ENCODE measurements at regions not wholly inside any gene's neighbourhood (a gene's known extent, or its start where the extent isn't known, plus 50 kb on each side); places are given as distances from the start of the nearest gene placed in this dataset.

DNA sequence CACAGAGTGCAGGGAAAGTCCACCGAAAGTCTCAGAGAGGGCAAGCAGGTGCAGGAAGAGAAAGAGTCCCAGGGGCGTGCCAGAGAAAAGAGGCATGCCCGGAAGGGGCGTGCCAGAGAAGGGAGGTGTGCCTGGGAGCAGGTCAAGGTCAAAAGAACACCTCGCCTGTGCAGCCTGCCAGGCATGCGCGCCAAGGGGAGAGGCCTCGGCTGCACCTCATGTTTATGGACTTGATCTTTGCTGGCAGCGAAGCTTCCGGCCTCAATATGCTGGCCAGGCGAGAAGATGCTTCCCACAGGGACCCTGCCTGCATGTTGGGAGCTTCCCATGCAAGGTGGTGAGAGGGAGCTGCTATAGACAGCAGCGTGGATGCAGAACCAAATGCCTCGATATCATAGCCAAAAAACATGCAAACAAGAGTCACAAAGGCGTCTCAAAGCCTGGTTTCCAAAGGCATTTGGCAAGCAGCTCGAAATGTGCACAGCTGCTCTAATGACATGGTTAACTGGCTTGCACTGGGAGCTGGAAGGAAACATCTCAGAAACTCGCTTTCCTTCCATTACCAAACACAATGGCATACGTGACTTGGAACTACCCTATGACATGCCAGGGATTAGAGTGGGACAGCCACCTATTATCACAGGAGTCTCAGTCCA, 192.5 kb upstream of the PPP2R2D start:
- no peaks in the 10 kb centered on the region for H3K36me3 ChIP-seq (ENCODE audit: control insufficient read depth in 2 of 2, extremely low read depth in 1 of 2, insufficient read depth in 2 of 2, low read length in 2 of 2)
- H3K27me3 ChIP-seq (ENCODE audit: control insufficient read depth in 2 of 2, insufficient read depth in 2 of 2, low read length in 2 of 2) = no peaks in the 10 kb centered on the region
- H3K9ac ChIP-seq (replicated peaks; ENCODE audit: extremely low read depth, insufficient read depth, low read length) = no peak overlapping the region
- DNase-seq (ENCODE audit: low read depth, low spot score) (no peak), FAIRE-seq (no peak)
- no peaks in the 10 kb centered on the region for H3K9me1 ChIP-seq (replicated peaks; ENCODE audit: control insufficient read depth, extremely low read depth, insufficient read depth, low read length)
- TF ChIP-seq GATA2 (IDR thresholded peaks at IDR 0.05; ENCODE audit: insufficient read depth, insufficient read length, low read depth, low read length) (no peak), POLR2AphosphoS5 (IDR thresholded peaks at IDR 0.05; ENCODE audit: insufficient read depth, low read depth, low read length) (no peak), POLR2A (IDR thresholded peaks at IDR 0.05; ENCODE audit: low read depth, low read length) (no peak), FOS (IDR thresholded peaks at IDR 0.05; ENCODE audit: borderline replicate concordance, insufficient read depth, low read length) (no peak), MYC (IDR thresholded peaks at IDR 0.05; ENCODE audit: low read depth, low read length) (no peak), EZH2 (IDR thresholded peaks at IDR 0.05; ENCODE audit: borderline replicate concordance, low read depth, low read length, severe bottlenecking) (no peak), JUN (IDR thresholded peaks at IDR 0.05; ENCODE audit: borderline replicate concordance, insufficient read depth, insufficient read length, low read depth) (no peak)
- TF ChIP-seq, protein P1, sequence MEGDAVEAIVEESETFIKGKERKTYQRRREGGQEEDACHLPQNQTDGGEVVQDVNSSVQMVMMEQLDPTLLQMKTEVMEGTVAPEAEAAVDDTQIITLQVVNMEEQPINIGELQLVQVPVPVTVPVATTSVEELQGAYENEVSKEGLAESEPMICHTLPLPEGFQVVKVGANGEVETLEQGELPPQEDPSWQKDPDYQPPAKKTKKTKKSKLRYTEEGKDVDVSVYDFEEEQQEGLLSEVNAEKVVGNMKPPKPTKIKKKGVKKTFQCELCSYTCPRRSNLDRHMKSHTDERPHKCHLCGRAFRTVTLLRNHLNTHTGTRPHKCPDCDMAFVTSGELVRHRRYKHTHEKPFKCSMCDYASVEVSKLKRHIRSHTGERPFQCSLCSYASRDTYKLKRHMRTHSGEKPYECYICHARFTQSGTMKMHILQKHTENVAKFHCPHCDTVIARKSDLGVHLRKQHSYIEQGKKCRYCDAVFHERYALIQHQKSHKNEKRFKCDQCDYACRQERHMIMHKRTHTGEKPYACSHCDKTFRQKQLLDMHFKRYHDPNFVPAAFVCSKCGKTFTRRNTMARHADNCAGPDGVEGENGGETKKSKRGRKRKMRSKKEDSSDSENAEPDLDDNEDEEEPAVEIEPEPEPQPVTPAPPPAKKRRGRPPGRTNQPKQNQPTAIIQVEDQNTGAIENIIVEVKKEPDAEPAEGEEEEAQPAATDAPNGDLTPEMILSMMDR (IDR thresholded peaks at IDR 0.05; ENCODE audit: extremely low read depth in 1 of 2, insufficient read depth in 1 of 2, low read depth in 1 of 2, low read length in 2 of 2) = no peak
- TF ChIP-seq, protein P2, sequence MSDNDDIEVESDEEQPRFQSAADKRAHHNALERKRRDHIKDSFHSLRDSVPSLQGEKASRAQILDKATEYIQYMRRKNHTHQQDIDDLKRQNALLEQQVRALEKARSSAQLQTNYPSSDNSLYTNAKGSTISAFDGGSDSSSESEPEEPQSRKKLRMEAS (IDR thresholded peaks at IDR 0.05; ENCODE audit: insufficient read depth, insufficient read length) = no peak
- H3K4me1 ChIP-seq (ENCODE audit: control insufficient read depth, extremely low read depth, insufficient read depth, low read length) = no peaks in the 10 kb centered on the region
- H2AFZ ChIP-seq (ENCODE audit: low read depth, low read length) = no peak overlapping the region
- ChIA-PET POLR2A (no interaction called here), CTCF (no interaction called here)
- H3K4me2 ChIP-seq (ENCODE audit: insufficient read depth, low read length) = no peak overlapping the region
- H3K79me2 ChIP-seq (ENCODE audit: control insufficient read depth, insufficient read depth, low read length) = no peaks in the 10 kb centered on the region
- H4K20me1 ChIP-seq (replicated peaks; ENCODE audit: control insufficient read depth, extremely low read depth, insufficient read depth, low read length) = no peaks in the 10 kb centered on the region
- dilution Hi-C loops (cut with MboI; ENCODE audit: extremely low pct_ligation_motif_present, low sequenced_read_pairs) = no loop called here
- H3K27ac ChIP-seq (ENCODE audit: insufficient read depth, low read depth, low read length) = no peak overlapping the region
- intact Hi-C loops (cut with micrococcal nuclease) = no loop called here
- no TSS peak for BruUV-seq (replicated peaks)
- peaks cover 10% of the 10 kb centered on the region for H3K9me3 ChIP-seq (replicated peaks; ENCODE audit: control insufficient read depth, insufficient read depth, low read length)
- H3K4me3 ChIP-seq (replicated peaks in 1 of 3; ENCODE audit: insufficient read depth in 1 of 3, low read depth in 1 of 3, low read length in 3 of 3) = no peak overlapping the region
